AG09319 (cell line): ENCODE measurements at regions not wholly inside any gene's neighbourhood (a gene's known extent, or its start where the extent isn't known, plus 50 kb on each side); places are given as distances from the start of the nearest gene placed in this dataset.

Experiments used
- DNase-seq: peaks from one replicate; pipeline ENCODE4 v3.0.0-alpha.2; 2010; ENCODE audit warnings: low read depth; ENCODE audit errors: extremely low read depth
- TF ChIP-seq, protein P1 (sequence below): IDR thresholded peaks from 2 replicates; pipeline ENCODE4 v1.5.1; 2011; ENCODE audit warnings: low read depth, mild to moderate bottlenecking, inconsistent platforms, low read length, moderate library complexity

DNA sequence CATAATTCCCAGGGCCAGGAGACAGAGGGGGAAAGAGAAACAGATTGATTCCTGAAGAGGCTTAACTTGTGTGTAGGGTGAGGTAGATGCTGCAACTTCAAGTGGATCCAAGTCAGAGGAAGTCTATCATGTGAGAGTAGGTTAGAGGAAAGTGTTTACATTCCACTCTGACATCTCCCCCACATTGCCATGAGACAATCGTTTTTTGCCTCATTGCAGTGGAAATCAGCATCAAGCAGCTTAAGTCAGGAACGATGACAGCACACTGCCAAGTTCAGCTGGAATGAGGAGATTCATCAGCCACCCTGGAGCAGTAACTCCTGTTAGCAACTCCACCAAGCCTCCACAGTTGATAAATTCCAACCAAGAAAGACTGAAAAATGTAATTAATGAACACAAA lies 689.7 kb upstream of the MEF2C start:
- TF ChIP-seq, protein P1, sequence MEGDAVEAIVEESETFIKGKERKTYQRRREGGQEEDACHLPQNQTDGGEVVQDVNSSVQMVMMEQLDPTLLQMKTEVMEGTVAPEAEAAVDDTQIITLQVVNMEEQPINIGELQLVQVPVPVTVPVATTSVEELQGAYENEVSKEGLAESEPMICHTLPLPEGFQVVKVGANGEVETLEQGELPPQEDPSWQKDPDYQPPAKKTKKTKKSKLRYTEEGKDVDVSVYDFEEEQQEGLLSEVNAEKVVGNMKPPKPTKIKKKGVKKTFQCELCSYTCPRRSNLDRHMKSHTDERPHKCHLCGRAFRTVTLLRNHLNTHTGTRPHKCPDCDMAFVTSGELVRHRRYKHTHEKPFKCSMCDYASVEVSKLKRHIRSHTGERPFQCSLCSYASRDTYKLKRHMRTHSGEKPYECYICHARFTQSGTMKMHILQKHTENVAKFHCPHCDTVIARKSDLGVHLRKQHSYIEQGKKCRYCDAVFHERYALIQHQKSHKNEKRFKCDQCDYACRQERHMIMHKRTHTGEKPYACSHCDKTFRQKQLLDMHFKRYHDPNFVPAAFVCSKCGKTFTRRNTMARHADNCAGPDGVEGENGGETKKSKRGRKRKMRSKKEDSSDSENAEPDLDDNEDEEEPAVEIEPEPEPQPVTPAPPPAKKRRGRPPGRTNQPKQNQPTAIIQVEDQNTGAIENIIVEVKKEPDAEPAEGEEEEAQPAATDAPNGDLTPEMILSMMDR = no peak
- peak; percentile 10 for DNase-seq

DNA sequence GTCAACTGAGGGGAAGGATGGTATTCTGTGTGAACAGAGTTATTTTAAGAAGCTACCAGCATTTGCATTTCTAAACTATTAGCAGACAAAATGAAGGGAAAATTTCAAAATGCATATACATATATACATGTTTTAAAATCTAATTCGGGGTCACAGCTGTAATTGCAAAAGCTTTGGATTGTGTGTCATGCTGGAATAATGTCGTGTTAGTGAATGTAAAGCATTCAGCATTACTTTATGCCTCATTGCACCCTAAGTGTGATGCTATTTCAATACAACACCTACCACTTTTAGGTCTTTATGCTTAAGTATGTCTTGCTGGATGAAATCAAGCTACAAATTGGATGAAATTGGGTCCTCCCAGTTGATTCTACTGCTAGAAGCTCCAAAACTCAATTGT lies 687.6 kb upstream of the MEF2C start:
- TF ChIP-seq, protein P1 = no peak

DNA sequence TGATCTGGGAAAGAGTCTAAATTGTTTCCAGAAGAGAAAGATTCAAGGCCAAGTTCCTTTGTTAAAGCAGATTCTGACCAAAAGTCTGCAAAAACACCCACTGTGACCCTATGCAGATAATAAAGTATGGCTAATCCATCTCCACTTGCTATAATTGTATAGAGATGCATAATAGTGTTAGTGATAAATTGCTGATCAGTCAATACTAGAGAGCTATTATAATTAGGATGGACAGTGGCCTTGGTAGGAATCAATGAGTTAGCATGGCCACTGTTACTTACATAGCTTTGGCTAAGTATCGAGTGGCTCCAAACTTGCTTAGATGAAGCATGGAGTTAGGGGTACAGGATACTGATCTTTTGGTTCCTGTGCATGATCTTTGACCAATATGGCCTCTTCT lies 683.4 kb upstream of the MEF2C start:
- TF ChIP-seq, protein P1 = no peak
- DNase-seq = no peak

More for the DNA sequence above, 687.6 kb upstream of the MEF2C start:
- no peak for DNase-seq

DNA sequence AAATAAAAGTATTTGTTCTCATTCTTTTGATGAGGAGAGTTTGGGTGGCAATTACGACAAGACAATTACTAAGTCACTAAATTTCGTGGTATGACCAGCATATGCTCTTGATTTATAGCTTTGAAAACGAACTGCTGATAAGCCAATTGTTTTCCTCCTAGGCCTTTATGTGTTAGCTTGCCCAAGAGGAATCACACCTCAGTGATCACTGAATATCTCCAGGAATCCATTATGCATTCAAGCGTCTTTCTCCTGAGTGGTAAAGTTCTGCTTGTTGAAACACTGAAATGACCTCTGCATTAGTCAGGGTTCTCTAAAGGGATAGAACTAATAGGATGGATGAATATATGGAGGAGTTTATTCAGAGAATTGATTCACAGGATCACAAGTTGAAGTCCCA lies 677.7 kb upstream of the MEF2C start:
- TF ChIP-seq, protein P1 = no peak
- DNase-seq = no peak

DNA sequence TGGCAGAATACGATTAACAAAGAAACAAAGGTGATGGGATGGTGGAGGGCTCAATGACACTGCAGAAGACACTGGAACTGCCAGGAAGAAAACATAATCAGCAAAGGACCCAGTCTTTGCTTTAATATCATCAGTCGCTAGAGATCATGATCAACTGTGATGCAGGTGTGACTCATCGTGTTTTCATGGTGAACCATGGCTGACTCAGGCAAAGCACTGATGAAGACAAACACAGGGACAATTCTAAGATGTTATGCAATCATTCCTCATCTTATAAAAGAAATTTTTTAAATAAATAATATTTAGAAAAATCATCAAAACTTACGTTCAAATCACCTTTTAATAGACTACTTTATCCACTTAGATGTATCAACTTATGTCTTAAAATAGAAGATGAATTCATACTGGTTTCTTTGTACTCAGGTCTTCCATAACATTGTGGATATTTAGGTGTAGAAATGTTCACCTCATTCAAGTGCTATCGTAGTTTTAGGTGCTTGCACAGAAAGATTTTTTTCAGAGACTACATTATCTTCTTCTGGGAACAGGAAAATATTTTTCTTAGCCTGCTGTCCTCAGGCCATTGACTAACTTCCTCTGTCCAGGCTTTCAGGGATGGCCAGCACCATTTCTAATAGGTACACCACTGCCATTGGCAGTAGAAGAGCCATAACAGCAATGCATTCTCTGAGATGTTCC lies 673.4 kb upstream of the MEF2C start:
- TF ChIP-seq, protein P1 = no peak

DNA sequence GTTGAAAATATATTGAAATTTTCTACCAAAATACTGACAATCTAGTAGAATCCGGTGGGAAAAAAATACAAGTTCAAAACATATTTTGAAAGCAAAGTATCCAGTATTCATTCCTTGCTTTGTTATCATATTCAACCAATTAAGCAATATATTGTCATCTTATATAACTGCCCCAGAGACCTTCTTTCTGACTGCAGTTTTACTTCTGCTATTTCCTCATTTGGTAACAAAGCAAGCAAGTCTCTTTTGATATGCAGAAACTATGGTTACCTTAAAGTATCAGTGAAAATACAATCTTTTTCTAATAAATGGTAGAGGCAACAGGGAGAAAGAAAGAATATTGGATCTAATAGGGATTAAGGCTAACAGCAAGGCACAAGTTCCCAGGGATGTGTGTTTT lies 663.7 kb upstream of the MEF2C start:
- no peak for DNase-seq
- TF ChIP-seq, protein P1 = no peak

More for the DNA sequence above, 673.4 kb upstream of the MEF2C start:
- DNase-seq = peak; percentile 4

DNA sequence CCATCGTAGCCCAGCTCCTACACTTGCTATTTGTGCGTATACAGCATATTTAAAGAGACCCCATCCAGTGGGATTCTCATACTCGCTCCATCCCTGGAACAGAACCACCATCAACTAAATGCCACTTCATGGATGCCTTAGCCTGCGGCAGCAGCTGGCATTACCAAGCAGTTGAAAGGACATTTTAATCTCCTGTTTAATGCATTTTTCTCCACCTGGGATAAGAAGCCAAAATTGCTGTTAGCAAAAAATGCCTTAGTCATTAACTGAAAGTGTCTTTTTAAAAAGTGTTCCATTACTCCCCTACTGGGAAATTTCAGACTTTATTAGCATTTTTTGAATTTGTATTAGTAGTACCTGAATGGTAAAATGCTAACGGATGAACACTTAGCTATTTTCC lies 662.6 kb upstream of the MEF2C start:
- DNase-seq = no peak
- TF ChIP-seq, protein P1 = no peak
